DOHH2 (cell line): ENCODE measurements at regions not wholly inside any gene's neighbourhood (a gene's known extent, or its start where the extent isn't known, plus 50 kb on each side); places are given as distances from the start of the nearest gene placed in this dataset.

ENCODE experiments used
- H3F3A ChIP-seq: fragments of 200-600 bp; sonication (generic), shearing (Covaris generic); 2 replicates; pipeline ENCODE4 v1.6.0; 2016; ENCODE audit warnings: antibody characterized with exemption, mild to moderate bottlenecking; ENCODE audit not compliant: control insufficient read depth, insufficient read depth
- H3K27ac ChIP-seq: fragments of 200-600 bp; sonication (generic); 2 replicates; pipeline ENCODE4 v1.5.1; 2014; ENCODE audit warnings: low read depth, mild to moderate bottlenecking, low read length, moderate library complexity
- H3K27me3 ChIP-seq: fragments of 200-600 bp; sonication (generic); 2 replicates; pipeline ENCODE4 v1.6.1; 2014; ENCODE audit warnings: mild to moderate bottlenecking, low read length, mixed read lengths; ENCODE audit not compliant: control insufficient read depth
- H3K36me3 ChIP-seq: fragments of 200-600 bp; sonication (generic); 2 replicates; pipeline ENCODE4 v1.6.1; 2014; ENCODE audit warnings: mild to moderate bottlenecking, low read length, moderate library complexity, mixed read lengths; ENCODE audit not compliant: control insufficient read depth
- H3K4me1 ChIP-seq: fragments of 200-600 bp; sonication (generic); 2 replicates; pipeline ENCODE4 v1.6.1; 2014; ENCODE audit warnings: mild to moderate bottlenecking, low read length, mixed read lengths; ENCODE audit not compliant: control insufficient read depth
- H3K4me2 ChIP-seq: fragments of 200-600 bp; sonication (generic); 2 replicates; pipeline ENCODE4 v1.6.0; 2014; ENCODE audit warnings: mild to moderate bottlenecking, low read length, moderate library complexity
- H3K4me3 ChIP-seq: fragments of 200-600 bp; sonication (generic); 2 replicates; pipeline ENCODE4 v1.5.1; 2014; ENCODE audit warnings: mild to moderate bottlenecking, low read length, mixed read lengths
- H3K79me2 ChIP-seq: fragments of 200-600 bp; sonication (generic); 2 replicates; pipeline ENCODE4 v1.6.1; 2014; ENCODE audit warnings: mild to moderate bottlenecking, low read length, mixed read lengths; ENCODE audit not compliant: control insufficient read depth
- H3K9me2 ChIP-seq: fragments of 200-600 bp; sonication (generic); replicated peaks from 2 replicates; pipeline ENCODE4 v1.6.1; 2014; ENCODE audit warnings: mild to moderate bottlenecking, low read length, mixed read lengths; ENCODE audit not compliant: control insufficient read depth
- H3K9me3 ChIP-seq: fragments of 200-600 bp; sonication (generic); 2 replicates; pipeline ENCODE4 v1.6.1; 2014; ENCODE audit warnings: antibody characterized with exemption, low read length, mixed read lengths; ENCODE audit not compliant: control insufficient read depth, insufficient read depth
- H4K20me1 ChIP-seq: fragments of 200-600 bp; sonication (generic); 2 replicates; pipeline ENCODE4 v1.6.0; 2014; ENCODE audit warnings: low read depth, mild to moderate bottlenecking, antibody characterized with exemption, low read length, moderate library complexity; ENCODE audit not compliant: control insufficient read depth, insufficient read depth
- EZH2phosphoT487 ChIP-seq: fragments of 200-600 bp; sonication (generic); IDR thresholded peaks from 2 replicates; pipeline ENCODE4 v1.6.1; 2017; ENCODE audit warnings: borderline replicate concordance, mild to moderate bottlenecking, antibody characterized with exemption, low read length, moderate library complexity, mixed read lengths
- TF ChIP-seq, protein P1 (sequence below): fragments of 200-600 bp; sonication (generic); IDR thresholded peaks from one replicate; pipeline ENCODE4 v1.5.1; 2014; ENCODE audit warnings: antibody characterized with exemption, mild to moderate bottlenecking, low read depth, low read length; ENCODE audit not compliant: poor library complexity, severe bottlenecking

DNA sequence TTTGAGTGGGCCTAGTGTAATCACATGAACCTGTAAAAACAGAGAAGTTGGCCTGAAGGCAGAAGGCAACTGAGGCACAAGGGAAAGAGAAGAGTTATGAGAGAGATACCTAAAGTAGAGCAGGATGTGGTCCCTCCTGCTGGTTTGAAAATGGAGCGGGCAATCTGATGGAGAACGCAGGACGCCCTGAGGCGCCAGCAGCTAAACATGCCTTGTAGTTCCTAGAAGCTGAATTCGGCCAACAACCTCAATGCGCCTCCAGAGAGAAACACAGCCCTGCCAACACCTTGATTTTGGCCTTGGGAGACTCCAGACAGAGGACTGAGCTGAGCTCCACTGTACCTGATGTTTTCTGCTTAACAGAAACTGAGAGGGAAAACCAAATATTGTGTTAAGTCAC, 469.9 kb downstream of the SOCS6 start:
- no peaks in the 10 kb centered on the region for H3F3A ChIP-seq
- no peaks in the 10 kb centered on the region for H4K20me1 ChIP-seq
- H3K36me3 ChIP-seq: no peaks in the 10 kb centered on the region
- no peak overlapping the region for H3K4me3 ChIP-seq
- no peaks in the 10 kb centered on the region for H3K79me2 ChIP-seq
- H3K27me3 ChIP-seq: no peaks in the 10 kb centered on the region
- H3K9me3 ChIP-seq: no peaks in the 10 kb centered on the region
- no peak overlapping the region for H3K4me2 ChIP-seq
- no peaks in the 10 kb centered on the region for H3K9me2 ChIP-seq
- H3K27ac ChIP-seq: no peak overlapping the region
- H3K4me1 ChIP-seq: no peaks in the 10 kb centered on the region
- TF ChIP-seq, protein P1, sequence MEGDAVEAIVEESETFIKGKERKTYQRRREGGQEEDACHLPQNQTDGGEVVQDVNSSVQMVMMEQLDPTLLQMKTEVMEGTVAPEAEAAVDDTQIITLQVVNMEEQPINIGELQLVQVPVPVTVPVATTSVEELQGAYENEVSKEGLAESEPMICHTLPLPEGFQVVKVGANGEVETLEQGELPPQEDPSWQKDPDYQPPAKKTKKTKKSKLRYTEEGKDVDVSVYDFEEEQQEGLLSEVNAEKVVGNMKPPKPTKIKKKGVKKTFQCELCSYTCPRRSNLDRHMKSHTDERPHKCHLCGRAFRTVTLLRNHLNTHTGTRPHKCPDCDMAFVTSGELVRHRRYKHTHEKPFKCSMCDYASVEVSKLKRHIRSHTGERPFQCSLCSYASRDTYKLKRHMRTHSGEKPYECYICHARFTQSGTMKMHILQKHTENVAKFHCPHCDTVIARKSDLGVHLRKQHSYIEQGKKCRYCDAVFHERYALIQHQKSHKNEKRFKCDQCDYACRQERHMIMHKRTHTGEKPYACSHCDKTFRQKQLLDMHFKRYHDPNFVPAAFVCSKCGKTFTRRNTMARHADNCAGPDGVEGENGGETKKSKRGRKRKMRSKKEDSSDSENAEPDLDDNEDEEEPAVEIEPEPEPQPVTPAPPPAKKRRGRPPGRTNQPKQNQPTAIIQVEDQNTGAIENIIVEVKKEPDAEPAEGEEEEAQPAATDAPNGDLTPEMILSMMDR: no peak
- TF ChIP-seq EZH2phosphoT487: no peak

DNA sequence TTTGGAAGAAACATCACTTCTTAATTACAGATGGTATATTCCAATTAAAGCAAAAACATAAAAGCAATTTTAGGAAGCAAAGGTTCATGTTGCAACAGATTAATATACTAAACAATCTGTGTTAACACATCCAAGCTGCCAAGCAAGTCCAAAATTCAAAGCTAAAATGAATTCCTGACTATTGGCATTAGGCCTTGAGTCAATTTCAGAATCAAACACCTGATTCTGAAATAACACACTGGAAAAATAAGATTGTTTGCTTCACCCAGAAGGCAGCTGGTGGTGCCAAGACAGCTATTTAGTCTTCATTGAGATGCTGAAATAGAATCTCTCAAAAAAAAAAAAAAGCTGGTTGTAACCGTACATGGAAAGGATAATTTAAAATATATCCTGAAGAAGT, 465.6 kb downstream of the SOCS6 start:
- Histone ChIP-seq H3K4me2 (no peak overlapping the region), H3F3A (no peaks in the 10 kb centered on the region), H3K9me3 (peaks cover 5% of the 10 kb centered on the region; the same call in 1 of the 2 replicates), H3K9me2 (no peaks in the 10 kb centered on the region), H3K4me3 (no peak overlapping the region), H3K27ac (no peak overlapping the region), H4K20me1 (no peaks in the 10 kb centered on the region), H3K36me3 (no peaks in the 10 kb centered on the region), H3K4me1 (no peaks in the 10 kb centered on the region), H3K27me3 (no peaks in the 10 kb centered on the region), H3K79me2 (no peaks in the 10 kb centered on the region)
- TF ChIP-seq, protein P1: no peak
- no peak for TF ChIP-seq EZH2phosphoT487

DNA sequence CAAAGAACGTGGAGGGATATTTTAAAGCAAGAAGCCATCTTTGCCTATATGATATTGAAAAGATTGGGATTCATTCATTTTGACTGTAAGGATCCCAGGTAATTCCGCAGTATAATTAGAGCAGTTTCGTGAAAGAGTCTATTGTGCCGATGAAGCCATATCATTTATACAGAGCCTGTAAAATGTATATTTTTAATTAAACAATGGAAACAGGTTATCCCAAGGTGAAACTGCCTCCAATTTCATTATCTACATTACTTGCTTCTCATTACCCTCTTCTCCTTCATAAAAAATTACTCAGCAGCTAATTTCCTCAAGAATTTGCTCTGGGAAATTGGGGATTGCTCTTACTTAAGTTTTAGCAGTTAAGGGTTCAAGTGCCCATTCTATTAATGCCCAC, 444.1 kb downstream of the SOCS6 start:
- Histone ChIP-seq H3K9me3 (no peaks in the 10 kb centered on the region), H3K9me2 (no peaks in the 10 kb centered on the region), H3K27me3 (no peaks in the 10 kb centered on the region), H3K79me2 (no peaks in the 10 kb centered on the region), H3K36me3 (no peaks in the 10 kb centered on the region), H3F3A (no peaks in the 10 kb centered on the region), H4K20me1 (no peaks in the 10 kb centered on the region), H3K4me3 (no peak overlapping the region), H3K4me1 (no peaks in the 10 kb centered on the region), H3K4me2 (no peak overlapping the region), H3K27ac (no peak overlapping the region)
- TF ChIP-seq, protein P1: no peak
- TF ChIP-seq EZH2phosphoT487: no peak

DNA sequence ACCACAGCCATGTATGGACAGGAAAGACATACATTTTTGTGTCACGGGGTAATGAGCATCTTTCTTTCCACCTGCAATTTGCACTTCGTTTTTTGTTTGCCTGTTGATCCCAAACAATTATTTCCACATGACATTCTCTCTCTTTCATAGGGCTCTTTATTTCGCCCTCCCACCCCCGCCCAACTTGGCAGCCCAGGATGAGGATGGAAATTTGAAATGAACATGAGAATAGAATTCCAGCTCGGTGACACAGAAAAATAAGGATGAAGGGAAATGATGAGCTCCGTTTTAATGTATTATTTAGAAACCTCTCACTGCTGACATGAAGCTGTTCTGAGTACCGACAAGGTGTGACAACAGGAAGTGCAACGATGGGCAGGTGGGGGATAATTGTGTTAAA, 443.3 kb downstream of the SOCS6 start:
- TF ChIP-seq EZH2phosphoT487: no peak
- TF ChIP-seq, protein P1: no peak
- Histone ChIP-seq H3K9me3 (no peaks in the 10 kb centered on the region), H3K4me2 (no peak overlapping the region), H4K20me1 (no peaks in the 10 kb centered on the region), H3K4me1 (no peaks in the 10 kb centered on the region), H3K27ac (no peak overlapping the region), H3K4me3 (no peak overlapping the region), H3K36me3 (no peaks in the 10 kb centered on the region), H3F3A (no peaks in the 10 kb centered on the region), H3K27me3 (no peaks in the 10 kb centered on the region), H3K79me2 (no peaks in the 10 kb centered on the region), H3K9me2 (no peaks in the 10 kb centered on the region)
